NCI-H2029 (cell line): ENCODE measurements at regions not wholly inside any gene's neighbourhood (a gene's known extent, or its start where the extent isn't known, plus 50 kb on each side); places are given as distances from the start of the nearest gene placed in this dataset.
"Not testable (repeated sequence)": the region's sequence is repeated elsewhere in the genome, so short reads cannot be mapped to it uniquely, and the experiment has no call there.

ENCODE experiments used
- DNase-seq: peaks from one replicate; lab custom pipeline; 2025; lab: John Stamatoyannopoulos, UW

GRCh38 chr4:24241511-24241910 lies 342.8 kb downstream of the DHX15 start:
- no peak for DNase-seq

GRCh38 chr4:24240655-24241054 lies 343.7 kb downstream of the DHX15 start:
- DNase-seq: no peak

- DNase-seq: no peak
Observed at GRCh38 chr4:24237709-24238108, 346.6 kb downstream of the DHX15 start.

DNA sequence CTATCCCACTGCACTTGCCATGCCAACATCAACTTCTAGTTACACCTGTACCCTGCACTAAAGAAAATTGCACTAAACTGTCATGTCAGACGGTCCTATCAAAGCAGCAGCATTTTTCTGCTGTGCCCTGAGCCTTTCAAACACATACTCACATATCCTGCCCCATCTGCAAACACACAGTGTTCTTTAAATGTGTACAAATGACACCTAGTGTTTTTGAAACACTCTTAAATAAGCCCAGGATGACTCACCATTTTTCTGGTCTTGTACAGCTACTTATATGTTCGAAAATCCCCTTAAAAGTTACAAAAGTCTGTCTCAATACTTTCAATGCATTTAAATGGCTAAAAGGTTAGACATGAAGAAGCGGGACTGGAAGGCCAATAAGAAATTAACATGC lies 346.7 kb upstream of the PPARGC1A start:
- DNase-seq: no peak

DNA sequence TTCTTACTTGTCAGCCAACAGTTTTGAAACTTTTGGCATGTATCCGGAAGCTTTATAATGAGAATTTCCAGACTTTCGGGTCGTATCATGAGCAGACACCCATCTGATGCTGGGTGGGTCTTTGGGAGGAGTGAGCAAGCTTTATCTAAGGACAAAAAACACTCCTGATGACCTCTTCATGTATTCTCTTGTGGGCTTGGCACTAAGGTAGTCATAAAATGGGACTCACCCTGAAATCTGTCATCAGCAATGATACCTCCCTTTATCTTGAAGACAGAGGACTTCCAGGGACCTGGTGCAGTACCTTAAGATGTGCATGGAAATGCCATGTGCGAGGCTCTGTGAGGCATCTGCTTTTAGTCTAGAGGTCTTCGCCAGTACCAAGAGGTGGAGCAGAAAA lies 346.3 kb upstream of the PPARGC1A start:
- DNase-seq: no peak

GRCh38 chr4:24235618-24236017 lies 345.8 kb upstream of the PPARGC1A start:
- no peak for DNase-seq

- DNase-seq: no peak
Observed at GRCh38 chr4:24234288-24234848, 344.5 kb upstream of the PPARGC1A start.

GRCh38 chr4:24230955-24231354 lies 341.1 kb upstream of the PPARGC1A start:
- no peak for DNase-seq

- DNase-seq: no peak
Observed at GRCh38 chr4:24229978-24230377, 340.1 kb upstream of the PPARGC1A start.

DNA sequence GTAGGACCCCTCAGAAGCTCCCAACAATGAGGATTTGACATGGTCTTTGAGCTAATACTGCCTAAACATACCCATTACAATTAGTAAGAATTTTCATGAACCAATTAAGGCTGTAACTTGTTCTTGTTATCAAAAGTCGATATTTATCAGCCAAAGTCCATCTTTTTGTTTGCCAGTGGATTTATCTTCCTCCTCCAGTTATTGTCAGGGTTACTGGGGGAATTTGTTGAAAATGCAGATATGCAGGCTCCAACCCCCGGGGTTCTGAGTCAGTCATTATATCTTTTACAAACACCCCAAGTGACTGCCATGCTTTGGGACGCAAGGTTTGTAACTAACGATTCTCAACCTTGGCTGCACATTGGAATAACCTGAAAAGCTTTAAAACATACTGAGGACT lies 338.8 kb upstream of the PPARGC1A start:
- no peak for DNase-seq

DNA sequence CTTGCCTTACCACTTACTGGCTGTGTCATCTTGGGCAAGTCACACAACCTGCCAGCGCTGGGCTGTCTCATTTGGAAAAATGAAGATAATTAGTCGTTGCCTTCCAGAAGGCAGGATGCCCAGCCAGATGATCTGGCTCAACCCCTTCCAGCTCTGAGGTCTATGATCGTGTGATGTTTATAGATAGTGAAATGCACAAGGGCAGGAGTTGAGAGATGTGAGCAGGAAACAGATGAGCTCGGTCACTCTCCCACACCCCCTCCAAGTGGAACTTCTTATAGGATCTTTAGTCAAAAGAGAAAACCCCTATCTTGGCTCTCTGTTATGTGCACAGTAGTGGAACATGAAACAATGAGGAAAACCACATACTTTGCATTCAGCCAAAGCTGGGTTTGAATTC lies 336.8 kb upstream of the PPARGC1A start:
- DNase-seq: no peak

- no peak for DNase-seq
Observed at GRCh38 chr4:24226023-24226422, 336.2 kb upstream of the PPARGC1A start.

- DNase-seq: no peak
Observed at GRCh38 chr4:24224446-24224845, 334.6 kb upstream of the PPARGC1A start.

GRCh38 chr4:24219209-24219608 lies 329.4 kb upstream of the PPARGC1A start:
- DNase-seq: no peak

GRCh38 chr4:24218566-24218965 lies 328.7 kb upstream of the PPARGC1A start:
- no peak for DNase-seq

DNA sequence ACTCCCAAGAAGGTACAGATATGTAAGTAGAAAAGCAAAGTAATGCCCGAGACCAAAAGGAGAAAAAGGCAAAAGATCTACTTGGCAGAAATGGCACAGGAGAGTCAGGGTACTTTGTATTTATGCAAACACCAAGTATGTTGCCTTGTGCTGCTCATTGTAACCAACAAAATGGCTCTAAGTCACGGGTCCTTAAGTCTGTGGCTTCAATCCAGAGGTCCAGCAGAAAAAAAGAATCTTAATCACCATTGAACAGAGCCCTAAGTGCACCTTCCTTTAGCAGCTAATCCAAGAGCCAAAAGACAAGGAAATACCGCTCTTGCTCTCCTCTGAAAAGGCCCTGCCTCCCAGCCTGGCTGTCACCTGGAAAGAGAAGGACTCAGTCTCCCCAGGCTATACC lies 324.9 kb upstream of the PPARGC1A start:
- no peak for DNase-seq

GRCh38 chr4:24213961-24214360 lies 324.1 kb upstream of the PPARGC1A start:
- no peak for DNase-seq

- DNase-seq: no peak
Observed at GRCh38 chr4:24212642-24213041, 322.8 kb upstream of the PPARGC1A start.

- no peak for DNase-seq
Observed at GRCh38 chr4:24211856-24212255, 322.0 kb upstream of the PPARGC1A start.

GRCh38 chr4:24210332-24210902 lies 320.6 kb upstream of the PPARGC1A start:
- DNase-seq: no peak

GRCh38 chr4:24209906-24210305 lies 320.1 kb upstream of the PPARGC1A start:
- DNase-seq: no peak

- DNase-seq: no peak
Observed at GRCh38 chr4:24209131-24209530, 319.3 kb upstream of the PPARGC1A start.

- no peak for DNase-seq
Observed at GRCh38 chr4:24208691-24209090, 318.8 kb upstream of the PPARGC1A start.

- DNase-seq: not testable (repeated sequence)
Observed at GRCh38 chr4:24204708-24205107, 314.9 kb upstream of the PPARGC1A start.
